ENCODE measurements at regions not wholly inside any gene's neighbourhood (a gene's known extent, or its start where the extent isn't known, plus 50 kb on each side); places are given as distances from the start of the nearest gene placed in this dataset.

DNA sequence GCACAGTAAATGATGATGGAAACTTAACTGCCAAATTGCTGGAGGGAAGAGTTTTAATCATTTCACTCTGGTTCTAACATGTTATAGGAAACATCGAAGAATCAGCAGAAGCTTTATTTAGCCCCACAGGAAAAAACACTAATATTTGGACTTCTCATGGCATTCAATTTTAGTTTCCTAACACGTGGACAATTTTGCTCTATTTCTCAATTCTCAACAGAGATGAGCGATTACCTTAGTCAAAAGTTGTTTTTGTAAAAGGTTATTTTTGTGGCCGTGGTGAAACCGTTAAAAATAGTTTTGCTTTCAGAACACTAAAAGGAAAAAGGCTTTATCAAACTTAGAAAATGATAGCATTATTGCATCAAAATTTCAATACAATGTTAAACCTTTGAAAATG, 235.2 kb downstream of the PLK2 start:
- ChIA-PET CTCF (no interaction called here), POLR2A (no interaction called here)

GRCh38 chr5:58224221-58224620, 235.7 kb downstream of the PLK2 start:
- CTCF ChIA-PET, result no interaction called here
- POLR2A ChIA-PET, result no interaction called here

DNA sequence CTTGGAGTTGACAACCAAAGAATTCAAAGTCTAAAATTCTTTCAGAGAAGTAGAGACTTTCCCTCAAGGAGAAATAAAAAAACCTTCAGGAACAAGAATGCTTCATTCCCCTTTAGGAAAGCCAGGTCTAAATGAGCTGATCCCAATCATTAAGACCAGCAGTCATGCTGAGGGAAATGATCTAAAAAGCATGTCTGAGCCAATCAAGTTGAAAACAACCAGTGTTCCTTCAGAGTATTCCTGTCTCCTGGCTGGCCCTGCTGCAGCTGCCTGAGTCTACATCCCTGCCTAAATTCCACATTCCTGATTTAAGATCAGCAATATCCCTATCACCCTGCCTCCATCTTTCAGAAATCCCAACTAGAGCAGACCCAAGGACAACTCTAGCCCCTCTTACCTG, 244.5 kb downstream of the PLK2 start:
- POLR2A ChIA-PET, result no interaction called here

GRCh38 chr5:58211441-58211840, 248.4 kb downstream of the PLK2 start:
- POLR2A ChIA-PET, result no interaction called here
- CTCF ChIA-PET, result no interaction called here

More for the DNA sequence above, 244.5 kb downstream of the PLK2 start:
- CTCF ChIA-PET, result no interaction called here

GRCh38 chr5:58208674-58209073, 251.2 kb downstream of the PLK2 start:
- ChIA-PET CTCF (no interaction called here), POLR2A (no interaction called here)

GRCh38 chr5:58207076-58207475, 252.8 kb downstream of the PLK2 start:
- ChIA-PET CTCF (no interaction called here), POLR2A (no interaction called here)

- POLR2A ChIA-PET, result no interaction called here
These were observed 254.9 kb downstream of the PLK2 start for GRCh38 chr5:58204966-58205365.

GRCh38 chr5:58202941-58203444, 256.9 kb downstream of the PLK2 start:
- ChIA-PET POLR2A (no interaction called here), CTCF (no interaction called here)

More at GRCh38 chr5:58204966-58205365, 254.9 kb downstream of the PLK2 start:
- CTCF ChIA-PET, result no interaction called here

GRCh38 chr5:58201922-58202648, 257.8 kb downstream of the PLK2 start:
- ChIA-PET POLR2A (no interaction called here), CTCF (no interaction called here)

DNA sequence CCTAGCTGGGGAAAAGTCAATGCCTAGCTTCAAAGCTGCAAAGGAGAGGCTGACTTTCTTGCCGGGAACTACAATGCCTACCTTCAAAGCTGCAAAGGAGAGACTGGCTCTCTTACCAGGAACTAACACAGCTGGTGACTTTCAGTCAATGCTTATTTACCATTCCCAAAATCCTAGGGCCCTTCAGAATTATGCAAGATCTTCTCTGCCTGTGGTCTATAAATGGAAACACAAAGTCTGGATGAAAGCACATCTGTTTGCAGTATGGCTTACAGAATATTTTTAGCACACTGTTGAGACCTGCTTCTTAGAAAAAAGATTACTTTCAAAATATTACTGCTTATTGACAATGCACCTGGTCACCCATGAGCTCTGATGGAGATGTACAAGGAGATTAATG, 259.4 kb downstream of the PLK2 start:
- CTCF ChIA-PET, result no interaction called here
- POLR2A ChIA-PET, result no interaction called here

DNA sequence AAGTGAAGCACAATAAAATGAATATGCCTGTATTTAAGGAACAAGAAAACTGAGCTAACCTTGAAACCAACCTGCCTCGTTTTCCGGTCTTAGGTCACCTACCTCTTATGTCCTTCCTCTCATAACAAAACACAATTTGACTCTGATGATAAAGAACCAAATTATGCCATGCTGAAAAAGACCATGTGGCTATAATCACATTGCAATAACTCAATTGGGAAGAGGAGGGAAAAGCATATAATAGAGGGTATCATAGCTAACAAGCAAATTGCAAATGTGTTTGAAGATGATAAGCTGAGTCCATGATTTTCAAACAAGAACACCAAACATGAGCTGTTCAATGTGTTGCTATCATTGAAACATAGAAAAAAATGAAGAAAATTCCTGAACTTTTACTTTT, 260.8 kb downstream of the PLK2 start:
- POLR2A ChIA-PET, result no interaction called here
- CTCF ChIA-PET, result no interaction called here

GRCh38 chr5:58198330-58198729, 261.6 kb downstream of the PLK2 start:
- CTCF ChIA-PET, result no interaction called here

GRCh38 chr5:58197875-58198274, 262.0 kb downstream of the PLK2 start:
- ChIA-PET POLR2A (no interaction called here), CTCF (no interaction called here)

More at GRCh38 chr5:58198330-58198729, 261.6 kb downstream of the PLK2 start:
- POLR2A ChIA-PET, result no interaction called here

DNA sequence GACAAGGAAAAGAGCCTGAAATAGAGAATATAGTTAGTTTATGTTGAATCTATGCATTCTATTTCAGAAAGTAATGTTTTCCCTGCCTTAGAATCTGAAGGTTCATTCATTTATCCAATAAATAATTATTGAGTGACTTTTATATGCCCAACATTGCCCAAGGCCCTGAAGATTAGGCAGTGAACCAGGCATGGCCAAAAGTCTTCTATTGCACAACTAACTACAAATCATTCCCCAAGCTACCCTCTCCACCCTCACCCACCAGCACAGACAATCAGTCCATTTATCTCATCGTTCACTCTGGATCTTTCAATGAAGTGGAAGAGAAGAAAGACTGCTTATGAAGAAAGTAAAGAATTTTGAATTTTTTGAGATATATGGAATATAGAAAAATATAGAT, 268.4 kb downstream of the PLK2 start:
- CTCF ChIA-PET, result no interaction called here
- POLR2A ChIA-PET, result no interaction called here

DNA sequence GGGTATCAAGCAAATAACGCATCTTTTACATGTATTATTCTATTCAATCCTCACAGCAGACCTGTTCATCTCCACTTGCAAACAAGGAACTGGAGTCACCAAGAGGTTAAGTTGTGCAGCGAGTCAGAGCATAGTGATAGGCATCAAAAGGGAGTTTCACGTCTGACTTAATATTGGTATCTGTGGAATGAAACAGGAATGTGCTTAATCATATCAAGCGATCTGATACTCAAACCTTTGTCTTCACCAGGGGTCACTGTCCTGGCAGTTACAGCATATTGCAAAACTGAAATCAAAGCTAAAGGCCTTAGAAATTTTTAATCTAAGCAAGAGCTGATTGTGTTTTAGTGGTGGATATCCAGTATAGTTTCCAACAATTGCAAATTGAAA, 271.6 kb downstream of the PLK2 start:
- POLR2A ChIA-PET, result no interaction called here
- CTCF ChIA-PET, result no interaction called here

DNA sequence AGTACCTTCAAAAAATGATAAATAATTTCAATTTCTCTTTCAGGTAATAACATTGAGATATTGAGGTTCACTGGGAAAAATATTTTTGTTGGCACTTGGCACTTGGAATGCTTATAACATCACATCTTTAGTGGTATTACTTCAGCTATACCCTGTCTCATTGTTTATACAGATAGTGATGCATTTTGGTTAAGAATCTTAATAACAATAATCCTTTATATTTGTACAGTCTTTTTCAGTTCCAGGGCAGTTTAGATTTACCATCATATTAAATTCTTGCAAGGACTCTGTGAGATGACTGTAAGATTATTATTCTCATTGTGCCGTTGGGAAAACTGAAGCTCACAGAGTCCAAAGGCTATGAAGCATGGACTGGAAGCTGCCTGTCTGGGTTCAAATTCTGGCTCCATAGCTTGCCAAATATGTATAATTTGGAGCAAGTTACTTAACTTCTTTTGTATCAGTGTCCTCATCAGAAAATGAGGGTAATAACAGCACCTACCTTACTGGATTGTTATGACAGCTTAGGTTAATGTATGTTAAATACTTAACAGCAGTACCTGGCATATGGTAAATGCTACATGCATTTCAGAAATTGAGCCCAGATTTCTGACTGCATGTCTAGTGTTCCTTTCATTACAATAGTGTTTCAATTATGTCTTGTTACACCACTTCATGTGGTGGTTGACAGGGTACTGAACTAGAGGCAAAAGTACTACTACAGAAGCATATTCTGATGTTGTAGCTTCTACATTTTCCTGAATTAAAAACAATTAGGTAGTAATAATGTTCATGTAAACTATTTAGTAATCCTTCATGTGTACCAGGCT, 272.2 kb downstream of the PLK2 start:
- POLR2A ChIA-PET, result no interaction called here
- CTCF ChIA-PET, result no interaction called here

- ChIA-PET CTCF (no interaction called here), POLR2A (no interaction called here)
These were observed 274.1 kb downstream of the PLK2 start for GRCh38 chr5:58185801-58186200.

DNA sequence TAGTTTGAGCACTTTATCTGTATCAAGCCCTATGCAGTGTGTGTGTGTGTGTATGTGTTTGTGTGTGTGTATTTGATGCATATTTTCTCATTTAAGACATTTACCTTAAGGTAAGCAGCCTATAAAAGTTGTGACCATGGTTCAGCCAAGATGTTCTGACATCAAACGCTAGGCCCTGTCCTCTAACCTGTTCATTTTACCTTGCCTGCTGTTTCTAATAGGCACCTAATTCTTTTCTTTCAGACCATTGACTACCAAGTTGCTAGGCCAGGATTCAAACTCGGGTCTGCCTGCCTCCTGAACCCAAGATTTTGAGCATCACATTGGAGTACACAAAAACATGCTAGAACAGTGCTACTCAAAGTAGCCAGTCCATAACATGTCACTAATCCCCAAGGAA, 274.5 kb downstream of the PLK2 start:
- ChIA-PET POLR2A (no interaction called here), CTCF (no interaction called here)

- CTCF ChIA-PET, result no interaction called here
These were observed 275.0 kb downstream of the PLK2 start for GRCh38 chr5:58184910-58185309.

GRCh38 chr5:58183786-58184085, 276.1 kb downstream of the PLK2 start:
- CTCF ChIA-PET, result no interaction called here
- POLR2A ChIA-PET, result no interaction called here

More at GRCh38 chr5:58184910-58185309, 275.0 kb downstream of the PLK2 start:
- POLR2A ChIA-PET, result no interaction called here

- ChIA-PET POLR2A (no interaction called here), CTCF (no interaction called here)
These were observed 276.7 kb downstream of the PLK2 start for GRCh38 chr5:58183078-58183785.

Measured in activated CD8-positive, alpha-beta memory T cell treated with anti-CD3 and anti-CD28 coated beads for 36 hours (primary cell).